ENCODE measurements at regions not wholly inside any gene's neighbourhood (a gene's known extent, or its start where the extent isn't known, plus 50 kb on each side); places are given as distances from the start of the nearest gene placed in this dataset.

GRCh38 chr10:25869067-25869591, 64.9 kb upstream of the MYO3A start:
- TF ChIP-seq POLR2A (IDR thresholded peaks at IDR 0.05) (no peak), CTCF (IDR thresholded peaks at IDR 0.05) (no peak), EP300 (IDR thresholded peaks at IDR 0.05) (no peak)
